WTC11 (cell line): ENCODE measurements at regions not wholly inside any gene's neighbourhood (a gene's known extent, or its start where the extent isn't known, plus 50 kb on each side); places are given as distances from the start of the nearest gene placed in this dataset.

Experiments used
- ATAC-seq: fragments of 200-7000 bp; cut with Tn5 transposase; 2 replicates; pipeline ENCODE4 v1.10.0; 2021; ENCODE audit warnings: mild to moderate bottlenecking, moderate library complexity
- CTCF ChIA-PET: fragments of 300-600 bp; sonication (Branson Sonifier 250); formaldehyde crosslinking; loops from one replicate; lab custom pipeline; 2021; ENCODE audit warnings: antibody characterized with exemption; lab: Charles Lee
- POLR2A ChIA-PET: fragments of 350-600 bp; sonication (Branson Sonifier 250); formaldehyde crosslinking; loops from one replicate; lab custom pipeline; 2021; ENCODE audit warnings: antibody characterized with exemption; lab: Charles Lee
- DNase-seq: peaks from one replicate; pipeline ENCODE4 v3.0.0; 2021; ENCODE audit warnings: low spot score
- H3K27ac Mint-ChIP-seq: 2 replicates; pipeline ENCODE4 v1.8.0; 2021; ENCODE audit warnings: mixed read lengths
- H3K27me3 Mint-ChIP-seq: 2 replicates; pipeline ENCODE4 v1.8.0; 2021; ENCODE audit warnings: low read depth, mild to moderate bottlenecking, moderate library complexity, mixed read lengths
- H3K36me3 Mint-ChIP-seq: 2 replicates; pipeline ENCODE4 v1.8.0; 2021; ENCODE audit warnings: mixed read lengths
- H3K4me1 Mint-ChIP-seq: 2 replicates; pipeline ENCODE4 v1.8.0; 2022; ENCODE audit warnings: mixed read lengths
- H3K4me3 Mint-ChIP-seq: 2 replicates; pipeline ENCODE4 v1.8.0; 2021; ENCODE audit warnings: mild to moderate bottlenecking, moderate library complexity, mixed read lengths
- H3K9me3 Mint-ChIP-seq: 2 replicates; pipeline ENCODE4 v1.8.0; 2021; ENCODE audit warnings: mixed read lengths
- ATF1 ChIP-seq: sonication (generic); formaldehyde crosslinking; IDR thresholded peaks from 2 replicates; pipeline ENCODE4 v1.8.1; 2023; ENCODE audit warnings: mild to moderate bottlenecking, moderate library complexity, missing genetic modification reagents
- ATF2 ChIP-seq: sonication (generic); formaldehyde crosslinking; IDR thresholded peaks from 2 replicates; pipeline ENCODE4 v1.8.1; 2022; ENCODE audit warnings: low read depth, missing genetic modification reagents, borderline replicate concordance
- ATF6 ChIP-seq: sonication (generic); formaldehyde crosslinking; IDR thresholded peaks from 2 replicates; pipeline ENCODE4 v1.8.1; 2023; ENCODE audit warnings: mild to moderate bottlenecking, missing genetic modification reagents
- CDX4 ChIP-seq: fragments of 250-450 bp; sonication (Bioruptor Pico); IDR thresholded peaks from 2 replicates; pipeline ENCODE4 v1.9.0; 2021; ENCODE audit warnings: moderate library complexity, mild to moderate bottlenecking, inconsistent platforms, borderline replicate concordance
- CREB1 ChIP-seq: sonication (generic); formaldehyde crosslinking; IDR thresholded peaks from 2 replicates; pipeline ENCODE4 v1.8.0; 2023; ENCODE audit warnings: mild to moderate bottlenecking, missing genetic modification reagents
- CREM ChIP-seq: sonication (generic); formaldehyde crosslinking; IDR thresholded peaks from 2 replicates; pipeline ENCODE4 v1.8.1; 2022; ENCODE audit warnings: mild to moderate bottlenecking, missing genetic modification reagents, moderate library complexity
- FOXJ3 ChIP-seq: sonication (generic); formaldehyde crosslinking; IDR thresholded peaks from 2 replicates; pipeline ENCODE4 v1.9.0; 2021; ENCODE audit warnings: missing genetic modification reagents, mild to moderate bottlenecking, borderline replicate concordance
- FOXP1 ChIP-seq: sonication (generic); formaldehyde crosslinking; IDR thresholded peaks from 2 replicates; pipeline ENCODE4 v1.8.0; 2022; ENCODE audit warnings: missing genetic modification reagents, mild to moderate bottlenecking, moderate library complexity, borderline replicate concordance
- GRHL2 ChIP-seq: fragments of 250-450 bp; sonication (Bioruptor Pico); IDR thresholded peaks from 2 replicates; pipeline ENCODE4 v1.8.0; 2022; ENCODE audit warnings: mild to moderate bottlenecking, moderate library complexity; ENCODE audit not compliant: insufficient replicate concordance, severe bottlenecking
- HMGA2 ChIP-seq: fragments of 250-450 bp; sonication (Bioruptor Pico); IDR thresholded peaks from 2 replicates; pipeline ENCODE4 v1.4.0; 2021; ENCODE audit warnings: mild to moderate bottlenecking, moderate library complexity
- JUN ChIP-seq: sonication (generic); formaldehyde crosslinking; IDR thresholded peaks from 2 replicates; pipeline ENCODE4 v1.8.0; 2023; ENCODE audit warnings: mild to moderate bottlenecking, missing genetic modification reagents
- KAT7 ChIP-seq: sonication (generic); formaldehyde crosslinking; IDR thresholded peaks from 2 replicates; pipeline ENCODE4 v1.8.1; 2023; ENCODE audit warnings: missing genetic modification reagents, mild to moderate bottlenecking, borderline replicate concordance
- NFE2L1 ChIP-seq: sonication (generic); formaldehyde crosslinking; IDR thresholded peaks from 2 replicates; pipeline ENCODE4 v1.8.1; 2023; ENCODE audit warnings: missing genetic modification reagents
- NFYB ChIP-seq: sonication (generic); formaldehyde crosslinking; conservative IDR thresholded peaks from 2 replicates; pipeline ENCODE4 v1.8.0; 2022; ENCODE audit warnings: low read depth, missing genetic modification reagents
- RELA ChIP-seq: sonication (generic); formaldehyde crosslinking; IDR thresholded peaks from 2 replicates; pipeline ENCODE4 v1.8.1; 2022; ENCODE audit warnings: missing genetic modification reagents, mild to moderate bottlenecking, borderline replicate concordance
- RORB ChIP-seq: fragments of 250-450 bp; sonication (Bioruptor Pico); IDR thresholded peaks from 2 replicates; pipeline ENCODE4 v1.9.0; 2021; ENCODE audit warnings: mild to moderate bottlenecking
- SMAD3 ChIP-seq: sonication (generic); formaldehyde crosslinking; IDR thresholded peaks from 2 replicates; pipeline ENCODE4 v1.8.0; 2022; ENCODE audit warnings: missing genetic modification reagents, mild to moderate bottlenecking, borderline replicate concordance
- SOX15 ChIP-seq: fragments of 250-450 bp; sonication (Bioruptor Pico); IDR thresholded peaks from 2 replicates; pipeline ENCODE4 v1.9.0; 2021; ENCODE audit warnings: mild to moderate bottlenecking
- STAT6 ChIP-seq: sonication (generic); formaldehyde crosslinking; conservative IDR thresholded peaks from 2 replicates; pipeline ENCODE4 v1.8.1; 2023; ENCODE audit warnings: mild to moderate bottlenecking, low read depth, missing genetic modification reagents, moderate library complexity
- TCF7 ChIP-seq: sonication (generic); formaldehyde crosslinking; IDR thresholded peaks from 2 replicates; pipeline ENCODE4 v1.8.0; 2022; ENCODE audit warnings: mild to moderate bottlenecking, low read depth, missing genetic modification reagents, moderate library complexity
- TEAD1 ChIP-seq: sonication (generic); formaldehyde crosslinking; IDR thresholded peaks from 2 replicates; pipeline ENCODE4 v1.8.0; 2022; ENCODE audit warnings: mild to moderate bottlenecking, missing genetic modification reagents
- TP53 ChIP-seq: sonication (generic); formaldehyde crosslinking; IDR thresholded peaks from 2 replicates; pipeline ENCODE4 v1.8.1; 2023; ENCODE audit warnings: mild to moderate bottlenecking, missing genetic modification reagents
- ZNF317 ChIP-seq: sonication (generic); formaldehyde crosslinking; IDR thresholded peaks from 2 replicates; pipeline ENCODE4 v1.8.1; 2023; ENCODE audit warnings: low read depth, mild to moderate bottlenecking, moderate library complexity, missing genetic modification reagents, borderline replicate concordance
- ZNF671 ChIP-seq: fragments of 250-450 bp; sonication (Bioruptor Pico); IDR thresholded peaks from 2 replicates; pipeline ENCODE4 v1.8.0; 2021; ENCODE audit warnings: mild to moderate bottlenecking

- CTCF ChIA-PET: no interaction called here
- TF ChIP-seq ATF6 (CRISPR knock-in tag) (no peak), GRHL2 (CRISPR knock-in tag) (no peak), SOX15 (CRISPR knock-in tag) (no peak), KAT7 (CRISPR knock-in tag) (no peak), TCF7 (CRISPR knock-in tag) (no peak), CDX4 (CRISPR knock-in tag) (no peak), ATF1 (CRISPR knock-in tag) (no peak), NFYB (CRISPR knock-in tag) (no peak)
- TF ChIP-seq, all 79 proteins: peak for 0
- ATAC-seq: no peak
- Mint-ChIP-seq H3K27ac (no peak overlapping the region), H3K27me3 (no peaks in the 10 kb centered on the region), H3K36me3 (no peaks in the 10 kb centered on the region), H3K4me1 (no peaks in the 10 kb centered on the region), H3K9me3 (no peaks in the 10 kb centered on the region), H3K4me3 (no peak overlapping the region)
- no peak for DNase-seq
- POLR2A ChIA-PET: no interaction called here
Observed at GRCh38 chr6:122130026-122130348, 269.5 kb upstream of the HSF2 start.

GRCh38 chr6:122130518-122130917 lies 268.9 kb upstream of the HSF2 start:
- DNase-seq: no peak
- no peaks in the 10 kb centered on the region for H3K36me3 Mint-ChIP-seq
- no peaks in the 10 kb centered on the region for H3K27me3 Mint-ChIP-seq
- POLR2A ChIA-PET: no interaction called here
- no peak overlapping the region for H3K4me3 Mint-ChIP-seq
- H3K9me3 Mint-ChIP-seq: no peaks in the 10 kb centered on the region
- ATAC-seq: no peak
- CTCF ChIA-PET: no interaction called here
- H3K4me1 Mint-ChIP-seq: no peaks in the 10 kb centered on the region
- TF ChIP-seq FOXP1 (no peak), TP53 (no peak), HMGA2 (no peak)
- H3K27ac Mint-ChIP-seq: no peak overlapping the region

- Mint-ChIP-seq H3K27ac (no peak overlapping the region), H3K4me1 (no peaks in the 10 kb centered on the region), H3K27me3 (no peaks in the 10 kb centered on the region), H3K36me3 (no peaks in the 10 kb centered on the region), H3K4me3 (no peak overlapping the region), H3K9me3 (no peaks in the 10 kb centered on the region)
- ATAC-seq: no peak
- no peak for DNase-seq
- no peak for TF ChIP-seq CREM (CRISPR knock-in tag)
- TF ChIP-seq SMAD3 (CRISPR knock-in tag): no peak
- CTCF ChIA-PET: no interaction called here
- POLR2A ChIA-PET: no interaction called here
Observed at GRCh38 chr6:122136386-122136785, 263.1 kb upstream of the HSF2 start.

GRCh38 chr6:122140031-122140430 lies 259.4 kb upstream of the HSF2 start:
- no peak overlapping the region for H3K27ac Mint-ChIP-seq
- no peak overlapping the region for H3K4me3 Mint-ChIP-seq
- CTCF ChIA-PET: no interaction called here
- H3K36me3 Mint-ChIP-seq: no peaks in the 10 kb centered on the region
- no peaks in the 10 kb centered on the region for H3K9me3 Mint-ChIP-seq
- DNase-seq: no peak
- no peak for TF ChIP-seq NFE2L1
- no peak for TF ChIP-seq RELA (CRISPR knock-in tag)
- no peak for TF ChIP-seq JUN
- no peak for TF ChIP-seq FOXJ3
- TF ChIP-seq ZNF671: no peak
- no peak for TF ChIP-seq ATF2
- TF ChIP-seq ZNF317 (CRISPR knock-in tag): no peak
- TF ChIP-seq STAT6 (CRISPR knock-in tag): no peak
- TF ChIP-seq TEAD1 (CRISPR knock-in tag): no peak
- TF ChIP-seq CREB1 (CRISPR knock-in tag): no peak
- TF ChIP-seq RORB (CRISPR knock-in tag): no peak
- TF ChIP-seq TCF7 (CRISPR knock-in tag): no peak
- H3K4me1 Mint-ChIP-seq: peaks cover 4% of the 10 kb centered on the region; the same call in 1 of the 2 replicates
- ATAC-seq: no peak
- POLR2A ChIA-PET: no interaction called here
- no peaks in the 10 kb centered on the region for H3K27me3 Mint-ChIP-seq
